ENCODE measurements at regions not wholly inside any gene's neighbourhood (a gene's known extent, or its start where the extent isn't known, plus 50 kb on each side); places are given as distances from the start of the nearest gene placed in this dataset.

DNA sequence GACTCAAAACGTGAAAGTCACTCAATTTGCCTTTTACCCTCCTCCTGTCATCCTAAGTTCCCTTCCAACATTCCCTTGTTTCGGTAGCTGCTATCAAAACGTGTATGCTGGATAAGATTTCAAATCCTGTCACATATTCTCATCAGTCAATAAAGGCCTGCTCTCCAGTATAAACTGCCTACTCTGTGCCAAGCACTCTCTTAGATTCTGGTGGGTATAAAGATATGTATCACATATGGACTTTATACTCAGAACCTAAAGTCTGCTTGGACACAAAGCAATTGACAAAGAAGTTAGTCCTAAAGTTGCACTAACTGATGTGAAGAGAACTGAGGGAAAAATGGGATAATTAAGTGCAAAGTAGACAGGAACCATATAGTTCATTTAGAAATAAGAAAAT is 476.6 kb upstream of the MARCKS start:
- in situ Hi-C loops (cut with HindIII; ENCODE audit: low sequenced_read_pairs), result no loop called here

DNA sequence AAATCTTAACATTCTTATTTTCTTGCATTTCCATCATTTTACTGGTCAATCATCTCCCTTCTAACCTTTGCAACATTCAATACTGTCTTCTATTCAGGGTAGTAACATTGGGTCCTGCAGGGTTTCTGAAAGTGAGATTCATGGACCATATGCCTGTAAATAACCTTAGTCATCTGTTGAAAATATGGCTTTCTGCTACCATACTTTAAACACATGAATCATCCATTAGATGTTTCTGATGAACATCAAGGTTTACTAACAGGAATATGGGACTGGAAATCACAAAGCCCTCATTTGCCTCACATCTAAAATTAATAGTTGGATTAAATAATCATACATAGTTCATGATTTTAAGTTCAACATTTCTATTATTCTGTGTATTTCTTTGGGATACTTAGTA is 475.9 kb upstream of the MARCKS start:
- in situ Hi-C loops (cut with HindIII; ENCODE audit: low sequenced_read_pairs), result no loop called here

DNA sequence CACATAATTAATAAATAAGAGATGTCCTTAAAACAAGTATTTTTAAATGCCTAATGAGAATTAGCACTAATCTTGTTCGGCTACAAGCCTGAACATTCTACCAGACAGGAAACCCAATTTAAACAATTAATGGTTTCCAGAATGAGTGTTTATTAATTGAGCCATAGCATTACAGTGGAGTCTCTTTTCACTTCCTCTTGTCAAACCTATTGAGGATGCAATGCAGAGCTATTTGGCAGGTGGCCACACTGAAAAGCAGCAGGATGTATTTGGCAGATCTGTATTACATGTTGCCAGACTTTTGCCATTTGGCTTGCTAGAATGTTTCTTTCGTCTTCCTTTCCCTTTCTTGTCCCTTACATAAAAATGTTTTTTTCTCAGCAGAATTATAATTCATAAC is 475.2 kb upstream of the MARCKS start:
- in situ Hi-C loops (cut with HindIII; ENCODE audit: low sequenced_read_pairs), result no loop called here

DNA sequence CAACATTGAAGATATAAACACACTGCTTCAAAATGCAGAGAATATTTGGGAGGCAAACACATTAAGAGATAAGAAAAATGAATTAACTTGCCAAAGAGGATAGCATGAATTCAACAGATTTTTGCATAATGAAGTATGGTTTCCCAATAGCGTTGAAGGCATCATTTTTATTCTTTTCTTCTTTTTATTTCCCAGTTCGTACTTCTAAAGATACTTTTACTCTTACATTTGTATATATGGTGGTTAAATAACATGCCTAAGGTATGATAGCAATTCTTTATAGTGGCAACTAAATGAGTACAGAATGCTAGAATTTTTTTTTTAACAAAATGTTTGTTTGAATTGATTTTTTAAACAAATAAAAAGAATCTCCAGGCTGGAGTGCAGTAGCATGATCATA is 473.4 kb upstream of the MARCKS start:
- in situ Hi-C loops (cut with HindIII; ENCODE audit: low sequenced_read_pairs), result no loop called here

DNA sequence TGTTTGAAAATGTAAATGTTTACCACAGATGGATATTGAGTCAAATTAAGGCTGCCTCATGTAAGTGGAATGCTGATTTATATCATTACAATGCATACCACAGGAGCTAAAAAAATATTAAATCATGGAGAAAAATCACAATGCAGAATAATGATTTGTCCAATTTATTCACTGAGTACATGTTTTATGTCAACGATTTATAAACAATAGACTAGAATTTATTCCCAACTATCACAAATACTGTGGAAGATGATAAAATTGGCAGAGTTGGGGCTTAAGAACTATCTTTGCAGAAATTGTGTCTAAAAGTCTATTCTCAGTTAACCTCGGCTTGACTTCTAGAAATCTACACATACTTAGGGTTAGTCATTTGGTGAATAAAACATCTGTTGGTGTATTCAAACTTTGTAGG is 472.1 kb upstream of the MARCKS start:
- in situ Hi-C loops (cut with HindIII; ENCODE audit: low sequenced_read_pairs), result no loop called here

DNA sequence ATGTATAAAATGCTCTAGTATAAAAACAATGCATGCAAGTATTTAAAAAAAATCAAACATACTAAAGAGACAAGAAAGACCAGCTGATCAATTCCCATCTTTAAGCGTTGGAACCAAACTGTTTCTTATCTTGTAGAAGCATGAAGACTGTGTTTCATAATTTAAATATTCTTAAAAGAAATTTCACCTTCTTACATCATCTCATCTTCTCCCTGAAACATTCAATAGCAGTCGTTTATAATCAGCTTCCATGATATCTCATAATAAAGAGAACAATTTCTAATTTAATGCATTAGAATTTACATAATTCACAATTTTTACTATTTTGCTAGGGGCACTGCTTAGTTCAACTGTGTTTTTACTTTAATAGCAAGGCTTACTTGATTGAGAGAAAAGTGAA is 468.1 kb upstream of the MARCKS start:
- in situ Hi-C loops (cut with HindIII; ENCODE audit: low sequenced_read_pairs), result no loop called here

DNA sequence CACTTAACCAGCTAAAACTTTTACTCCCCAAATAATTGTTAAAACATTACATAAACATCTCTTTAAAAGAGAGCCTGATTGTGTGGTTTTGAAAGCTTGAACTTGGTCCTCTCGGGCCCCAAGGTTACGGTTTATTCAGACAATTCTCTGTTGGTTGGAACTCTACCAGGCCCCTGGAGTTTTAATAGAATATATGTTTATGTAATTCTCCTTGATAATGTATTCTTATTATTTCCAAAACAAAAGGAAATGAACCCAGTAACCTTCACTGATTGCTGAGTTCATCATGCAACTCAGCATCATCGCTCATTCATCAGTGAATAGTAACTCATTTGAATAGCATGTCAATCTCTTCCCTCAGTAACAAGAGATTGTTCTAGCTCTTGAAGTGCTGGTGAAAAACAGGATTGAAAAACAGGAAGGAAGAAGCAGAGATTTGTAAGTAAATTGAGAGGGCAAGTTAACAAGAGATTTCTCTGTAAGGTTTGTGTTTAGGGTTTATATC is 464.5 kb upstream of the MARCKS start:
- in situ Hi-C loops (cut with HindIII; ENCODE audit: low sequenced_read_pairs), result no loop called here

DNA sequence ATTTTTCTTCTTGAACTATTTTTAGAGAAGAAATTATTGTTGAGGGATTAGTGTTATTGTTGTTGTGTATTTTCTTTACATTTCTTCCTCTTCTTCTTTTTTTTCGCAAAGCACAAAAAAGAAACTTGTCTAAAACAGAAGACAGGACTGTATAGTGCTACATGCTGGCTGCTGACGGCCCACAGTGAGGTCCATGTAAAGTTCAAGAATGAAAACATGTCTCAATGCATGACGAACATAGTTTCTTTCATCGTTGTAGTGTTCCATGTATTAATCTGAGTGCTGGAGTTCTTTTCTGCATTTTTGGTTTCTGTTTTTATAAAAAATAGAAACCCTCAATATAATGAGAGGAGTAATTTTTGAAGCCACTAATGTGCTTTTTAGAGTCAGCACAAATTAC is 462.9 kb upstream of the MARCKS start:
- in situ Hi-C loops (cut with HindIII; ENCODE audit: low sequenced_read_pairs), result no loop called here

DNA sequence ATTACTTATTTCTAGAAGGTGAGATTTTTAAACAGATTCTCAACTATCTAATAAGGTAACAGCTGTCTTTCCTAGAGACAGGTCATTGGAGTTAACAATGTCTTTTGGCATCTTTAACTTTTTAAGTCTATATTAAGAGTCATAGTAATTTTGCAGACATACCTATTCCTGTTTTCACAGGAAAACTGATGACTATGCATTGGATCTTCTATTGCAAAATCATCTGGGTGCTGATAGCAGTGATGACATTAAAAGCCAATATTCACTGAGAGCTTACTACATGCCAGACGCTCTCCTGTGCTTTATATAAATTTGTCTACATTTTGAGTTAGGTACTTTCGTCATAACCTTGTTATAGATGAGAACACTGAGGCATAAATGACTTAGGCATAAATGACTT is 462.4 kb upstream of the MARCKS start:
- in situ Hi-C loops (cut with HindIII; ENCODE audit: low sequenced_read_pairs), result no loop called here

DNA sequence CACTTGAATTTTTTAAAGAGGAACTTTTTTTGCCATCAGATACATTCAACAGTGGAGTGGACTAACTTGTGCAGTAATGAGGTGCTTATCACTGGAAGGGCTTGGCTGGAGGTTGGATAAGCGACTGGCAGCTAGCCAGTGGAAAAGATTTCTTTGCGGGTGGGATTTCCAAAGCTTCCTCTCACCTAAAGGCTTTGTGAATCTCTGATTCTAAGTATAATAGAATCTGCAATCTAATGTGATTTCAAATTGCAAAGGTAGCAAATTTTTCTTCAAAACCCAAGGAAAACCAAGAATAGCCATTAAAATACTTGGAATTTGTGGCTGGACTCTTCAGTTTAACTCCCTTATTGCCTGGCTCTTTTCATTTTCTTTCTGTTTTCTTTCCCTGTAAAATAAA is 460.4 kb upstream of the MARCKS start:
- in situ Hi-C loops (cut with HindIII; ENCODE audit: low sequenced_read_pairs), result no loop called here

DNA sequence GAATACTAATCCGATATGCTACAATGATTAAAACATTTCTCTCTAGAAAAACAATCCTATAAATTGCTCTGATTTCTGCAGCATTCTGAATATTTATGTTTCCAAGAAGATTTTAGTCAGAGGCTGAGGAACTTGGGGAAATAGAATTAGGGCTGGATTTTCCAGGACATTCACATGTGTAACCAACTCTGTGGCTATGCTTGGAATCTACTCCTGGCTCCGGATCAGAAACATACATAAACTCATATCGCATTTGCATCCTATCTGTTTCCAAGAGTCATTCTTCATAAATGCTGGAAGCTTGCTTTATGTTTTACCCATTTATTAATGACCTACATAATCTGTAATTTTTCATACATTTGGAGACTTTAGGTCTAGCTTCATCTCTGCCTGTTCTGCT is 459.9 kb upstream of the MARCKS start:
- in situ Hi-C loops (cut with HindIII; ENCODE audit: low sequenced_read_pairs), result no loop called here

DNA sequence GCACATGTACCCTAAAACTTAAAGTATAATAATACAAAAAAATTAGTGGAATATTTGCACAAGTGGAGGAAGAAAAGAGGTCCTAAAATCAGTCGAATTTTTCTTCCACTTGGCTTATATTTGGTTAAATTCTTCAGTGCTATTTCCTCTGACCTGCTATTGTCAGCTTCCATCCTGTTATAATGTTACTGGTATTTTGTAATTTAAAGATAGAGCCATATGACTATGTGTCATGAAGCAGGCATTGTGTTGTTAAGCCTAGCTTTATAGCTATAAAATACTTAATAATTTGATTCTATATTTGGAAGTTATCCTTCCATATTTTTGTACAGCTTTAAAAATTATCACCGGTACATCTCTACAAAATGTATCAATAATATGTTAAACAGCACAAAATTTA is 455.9 kb upstream of the MARCKS start:
- in situ Hi-C loops (cut with HindIII; ENCODE audit: low sequenced_read_pairs), result no loop called here

DNA sequence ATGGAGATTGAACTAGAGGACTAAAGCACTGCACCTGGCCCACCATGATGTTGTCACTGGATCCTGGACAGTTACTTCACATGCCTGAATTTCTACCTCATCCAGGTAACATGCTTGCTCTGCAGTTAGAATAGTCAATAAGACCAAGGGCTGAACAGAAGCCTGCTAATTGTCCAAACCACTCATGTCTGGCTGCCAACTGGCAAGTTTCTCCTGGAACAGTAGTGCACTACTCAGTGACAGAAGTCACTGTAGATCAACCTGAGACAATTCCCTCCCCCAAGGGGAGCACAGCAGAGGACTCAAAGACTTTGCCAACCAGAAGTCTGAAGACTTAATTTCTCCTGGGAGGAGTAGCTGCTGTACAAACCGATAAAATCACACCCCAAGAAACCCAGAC is 454.6 kb upstream of the MARCKS start:
- in situ Hi-C loops (cut with HindIII; ENCODE audit: low sequenced_read_pairs), result no loop called here

DNA sequence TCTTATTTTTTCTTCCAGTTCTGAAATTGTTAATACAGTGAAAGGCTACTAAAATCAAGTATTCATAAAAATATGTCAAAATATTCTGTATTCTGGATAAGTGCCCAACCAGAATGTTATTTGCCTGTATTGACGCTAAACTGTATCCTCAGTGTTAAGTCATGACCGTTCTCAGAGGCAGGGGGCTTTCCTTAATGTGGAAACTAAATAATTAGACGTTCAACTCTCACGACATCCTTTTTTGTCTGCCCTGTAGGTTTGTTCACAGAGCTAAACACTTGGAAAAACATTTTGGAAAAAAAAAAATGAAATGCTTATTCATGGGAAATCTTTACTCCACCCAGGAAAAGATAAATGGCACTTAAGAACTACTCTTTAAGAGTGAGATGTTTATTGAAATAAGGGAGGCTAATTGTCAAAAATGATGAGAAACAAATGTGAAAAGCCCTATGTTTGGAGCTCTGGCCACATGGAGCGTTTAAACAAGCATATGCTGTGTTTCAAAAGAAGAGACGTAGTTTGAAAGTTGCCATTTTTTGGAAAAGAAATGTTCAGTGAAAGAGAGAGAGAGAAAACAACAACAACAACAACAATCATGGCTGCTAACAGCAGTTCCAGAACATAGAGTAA is 453.1 kb upstream of the MARCKS start:
- in situ Hi-C loops (cut with HindIII; ENCODE audit: low sequenced_read_pairs), result no loop called here

DNA sequence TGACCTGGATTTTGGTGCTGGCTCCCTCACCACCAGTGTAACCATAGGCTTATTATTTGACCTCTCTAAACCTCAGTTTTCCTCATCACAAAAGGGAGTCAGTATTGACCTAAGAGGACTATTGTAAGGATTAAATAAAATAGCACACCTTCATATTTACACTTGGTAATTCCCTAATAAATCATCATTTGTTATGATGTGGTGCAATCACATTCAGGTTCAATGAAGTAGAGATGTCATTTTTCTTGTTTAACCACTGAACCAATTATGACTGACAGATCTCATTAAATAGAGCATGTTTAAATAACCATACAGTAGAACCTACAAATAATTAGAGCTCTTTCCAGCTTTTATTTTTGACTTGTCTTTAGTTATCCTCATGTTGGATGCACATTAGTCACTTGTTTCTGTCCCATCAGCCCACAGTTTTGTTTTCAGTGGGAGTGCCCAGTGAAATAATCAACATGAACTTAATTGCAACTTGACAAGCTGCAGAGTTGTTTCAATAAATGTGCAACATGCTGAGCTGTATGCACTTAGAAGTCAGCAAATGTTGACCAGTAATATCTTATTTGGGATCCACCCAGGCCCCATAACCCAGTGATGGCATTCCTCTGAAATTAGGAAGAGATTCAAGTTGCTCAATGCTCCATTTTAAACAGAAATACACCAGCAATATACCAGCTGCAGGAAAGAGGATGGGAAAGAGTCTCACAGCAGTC is 451.7 kb upstream of the MARCKS start:
- in situ Hi-C loops (cut with HindIII; ENCODE audit: low sequenced_read_pairs), result no loop called here

DNA sequence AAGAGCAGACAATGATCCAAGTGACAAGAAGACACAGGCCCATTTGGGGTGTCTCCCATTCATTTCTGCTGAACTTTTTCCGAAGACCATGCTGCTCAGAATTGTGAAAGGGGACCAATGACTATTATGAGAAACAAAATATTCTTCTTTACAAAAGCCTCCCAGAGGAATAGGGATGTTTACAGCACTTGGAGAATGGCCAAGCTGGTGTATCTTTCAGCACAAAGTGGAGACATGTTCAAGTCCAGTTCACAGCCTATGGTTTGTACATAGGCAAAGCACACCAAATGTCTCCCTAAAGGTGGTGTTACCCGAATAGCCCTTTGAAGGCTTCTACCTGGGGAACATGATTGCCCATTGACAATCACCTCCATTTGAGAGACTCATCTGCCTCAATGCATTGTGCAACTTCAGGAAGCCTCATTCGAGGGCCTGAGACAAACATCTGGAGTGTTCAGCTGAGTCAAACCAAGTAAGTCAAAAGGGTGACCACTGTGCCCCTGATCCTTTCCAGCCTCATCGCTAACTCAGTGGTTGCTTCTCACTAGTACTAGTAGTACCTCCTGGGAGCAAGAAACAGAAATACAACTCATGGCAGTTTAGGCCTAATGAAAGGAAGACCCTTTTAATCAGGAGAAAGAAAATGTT is 451.0 kb upstream of the MARCKS start:
- in situ Hi-C loops (cut with HindIII; ENCODE audit: low sequenced_read_pairs), result no loop called here

DNA sequence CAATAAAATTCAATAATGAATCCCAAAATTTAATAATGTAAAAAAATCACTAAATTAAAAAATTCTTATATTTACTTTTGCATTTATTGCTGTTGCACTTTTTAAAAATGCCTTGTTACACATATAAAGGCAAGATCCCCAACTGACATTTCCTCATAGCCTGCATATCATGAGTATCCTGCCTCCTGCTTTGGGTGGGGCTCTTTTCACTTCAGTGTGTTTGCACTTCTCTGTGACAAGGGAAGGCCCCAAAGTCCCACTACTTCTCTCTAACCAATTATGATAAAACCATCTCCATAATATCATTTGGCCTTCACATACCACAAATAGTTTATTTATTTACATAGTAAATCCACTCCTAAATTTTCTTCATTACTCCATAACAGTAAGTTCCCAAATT is 446.1 kb upstream of the MARCKS start:
- in situ Hi-C loops (cut with HindIII; ENCODE audit: low sequenced_read_pairs), result no loop called here

DNA sequence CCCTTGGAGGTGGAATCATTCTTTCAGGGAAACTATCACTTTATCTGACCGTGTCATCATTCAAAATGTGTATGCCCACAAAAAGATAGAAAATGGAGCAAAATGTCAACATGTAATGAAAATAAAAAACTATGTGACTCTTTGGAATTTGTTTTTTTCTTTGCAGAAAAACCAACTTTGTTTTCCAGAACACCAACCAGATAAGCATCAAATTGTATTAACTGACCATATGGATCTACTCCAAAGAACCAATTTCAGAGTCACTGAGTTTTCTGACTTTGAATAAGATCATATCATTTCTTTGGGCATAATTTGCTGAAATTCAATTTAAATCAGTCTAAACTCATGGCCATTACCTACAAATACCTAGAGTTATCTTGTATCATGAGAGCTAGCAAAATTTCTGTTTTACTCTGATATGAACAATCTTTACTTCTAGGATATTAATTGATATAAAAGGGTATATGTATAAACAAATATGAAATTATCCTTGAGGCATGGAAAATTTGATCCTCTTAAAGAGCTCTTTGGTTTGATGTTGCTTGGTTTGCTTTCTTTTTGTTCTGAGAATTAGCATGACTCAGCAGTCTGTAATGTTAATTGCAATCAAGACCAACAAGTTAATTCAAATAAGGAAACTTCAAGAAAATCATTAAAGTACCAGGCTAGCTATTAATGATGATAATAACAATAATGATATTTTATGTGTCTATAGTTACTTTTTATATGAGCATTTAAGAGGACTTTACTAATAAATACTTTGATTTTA is 444.4 kb upstream of the MARCKS start:
- in situ Hi-C loops (cut with HindIII; ENCODE audit: low sequenced_read_pairs), result no loop called here

DNA sequence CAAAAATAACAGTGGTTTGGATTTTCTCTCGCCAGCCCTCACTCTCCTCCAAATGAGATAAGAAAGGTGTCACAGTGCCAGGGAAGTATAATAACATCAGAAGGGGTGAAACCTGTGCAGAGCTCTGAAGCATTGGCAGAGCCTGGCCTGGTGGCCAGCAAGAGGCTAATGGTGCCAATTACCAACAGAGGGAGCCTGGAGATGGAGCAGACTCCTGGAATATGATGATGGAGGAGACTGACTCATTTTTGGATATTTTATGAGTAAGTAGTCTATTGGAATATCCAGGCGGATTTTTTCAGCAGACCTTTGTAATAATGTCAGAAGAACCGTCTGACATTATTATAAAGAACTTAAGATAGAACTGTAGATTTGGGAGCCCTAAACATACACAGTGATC is 442.6 kb upstream of the MARCKS start:
- in situ Hi-C loops (cut with HindIII; ENCODE audit: low sequenced_read_pairs), result no loop called here

DNA sequence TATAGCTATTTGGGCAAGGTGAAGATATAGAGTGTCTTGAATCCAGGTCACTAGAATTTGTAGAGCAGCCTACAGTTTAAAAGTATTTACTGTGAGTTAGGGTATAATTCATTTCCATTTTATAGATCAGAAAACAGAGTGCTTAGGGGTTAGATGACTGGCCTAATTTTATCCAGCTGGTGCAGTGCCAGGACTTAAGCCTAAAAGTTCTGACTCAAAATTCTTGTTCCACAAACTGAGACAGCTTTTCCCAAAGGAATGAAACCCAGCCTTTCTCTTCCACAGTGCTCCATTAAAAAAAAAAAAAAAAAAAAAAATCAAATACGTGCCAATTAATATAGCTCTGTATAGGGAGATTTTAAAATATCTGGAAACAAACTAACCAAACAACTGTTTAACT is 441.0 kb upstream of the MARCKS start:
- in situ Hi-C loops (cut with HindIII; ENCODE audit: low sequenced_read_pairs), result no loop called here

DNA sequence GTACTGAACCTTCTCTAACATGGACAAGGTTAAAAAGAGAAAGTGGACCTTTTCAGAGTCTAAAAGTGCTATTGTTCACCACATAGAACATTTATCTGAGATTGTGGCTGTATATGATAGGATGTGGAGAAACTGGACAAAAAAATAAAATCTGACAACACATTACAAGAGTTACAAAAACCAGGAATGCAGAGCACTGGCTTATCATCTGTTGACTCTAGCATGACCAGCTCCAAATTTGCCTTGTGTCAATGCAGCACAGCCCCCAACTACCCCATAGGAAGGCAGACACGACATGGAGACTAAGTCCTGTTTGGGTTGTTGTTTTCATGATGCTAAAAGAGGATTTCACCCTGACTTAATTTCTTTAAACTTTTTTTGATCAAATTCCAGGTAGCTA is 436.9 kb upstream of the MARCKS start:
- in situ Hi-C loops (cut with HindIII; ENCODE audit: low sequenced_read_pairs), result no loop called here

DNA sequence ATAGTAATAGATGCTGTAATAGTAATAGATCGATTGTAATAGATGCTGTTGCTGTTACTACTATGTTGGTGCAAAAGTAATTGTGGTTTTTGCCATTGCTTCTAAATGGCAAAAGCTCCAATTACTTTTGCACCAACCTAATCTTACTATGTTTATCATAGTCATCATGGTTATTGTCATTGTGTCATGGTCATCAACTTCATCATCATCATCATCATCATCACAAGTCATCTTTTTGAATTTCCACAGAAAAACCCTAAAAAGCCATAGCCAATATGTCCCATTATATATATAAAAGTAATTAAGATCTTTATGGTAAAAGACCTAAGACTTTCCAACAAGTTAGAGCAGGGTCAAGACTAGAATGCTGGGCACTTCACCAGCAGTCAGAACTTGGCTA is 435.1 kb upstream of the MARCKS start:
- in situ Hi-C loops (cut with HindIII; ENCODE audit: low sequenced_read_pairs), result no loop called here
